PC-9 (cell line): ENCODE measurements at regions not wholly inside any gene's neighbourhood (a gene's known extent, or its start where the extent isn't known, plus 50 kb on each side); places are given as distances from the start of the nearest gene placed in this dataset.

Experiments used
- BruUV-seq: library from RNA; stranded (reverse); fragments of 400-500 nt; replicated peaks from 2 replicates; lab custom pipeline; 2021; lab: Mats Ljungman, UMichigan
- CTCF ChIA-PET: fragments of 300-600 bp; sonication (Branson Sonifier 250); formaldehyde crosslinking; loops from one replicate; lab custom pipeline; 2022; ENCODE audit warnings: antibody characterized with exemption; lab: Charles Lee
- POLR2A ChIA-PET: fragments of 300-600 bp; sonication (Branson Sonifier 250); formaldehyde crosslinking; loops from one replicate; lab custom pipeline; 2022; ENCODE audit warnings: antibody characterized with exemption; ENCODE audit not compliant: unreplicated experiment; lab: Charles Lee
- DNase-seq, 2 experiments: peaks; one replicate each; pipeline versions ENCODE4 v3.0.0 to v3.0.0-alpha.2; 2015 to 2022; ENCODE audit warnings: mixed read lengths in 1 of 2
- H2AFZ ChIP-seq: fragments of 200-600 bp; sonication (generic); 2 replicates; pipeline ENCODE4 v1.8.1; 2017; ENCODE audit warnings: antibody characterized with exemption
- H3F3A ChIP-seq: fragments of 200-600 bp; sonication (generic); 2 replicates; pipeline ENCODE4 v1.8.1; 2017; ENCODE audit warnings: antibody characterized with exemption, mild to moderate bottlenecking, low read depth; ENCODE audit not compliant: insufficient read depth
- H3K27ac ChIP-seq: fragments of 200-600 bp; sonication (generic); 2 replicates; pipeline ENCODE4 v1.6.1; 2016; ENCODE audit warnings: mixed run types
- H3K27me3 ChIP-seq: fragments of 200-600 bp; sonication (generic); 2 replicates; pipeline ENCODE4 v1.6.1; 2016; ENCODE audit warnings: low read depth, mixed run types; ENCODE audit not compliant: insufficient read depth
- H3K36me3 ChIP-seq: fragments of 200-600 bp; sonication (generic); 2 replicates; pipeline ENCODE4 v1.6.1; 2016; ENCODE audit warnings: low read depth, mixed run types
- H3K4me1 ChIP-seq: fragments of 200-600 bp; sonication (generic); replicated peaks from 2 replicates; pipeline ENCODE4 v1.6.1; 2016; ENCODE audit warnings: mixed run types; ENCODE audit not compliant: insufficient read depth
- H3K4me2 ChIP-seq: fragments of 200-600 bp; sonication (generic); 2 replicates; pipeline ENCODE4 v1.6.1; 2017; ENCODE audit warnings: mixed run types
- H3K4me3 ChIP-seq: fragments of 200-600 bp; sonication (generic); 2 replicates; pipeline ENCODE4 v1.6.1; 2016; ENCODE audit warnings: mixed run types
- H3K79me2 ChIP-seq: fragments of 200-600 bp; sonication (generic); 2 replicates; pipeline ENCODE4 v1.6.1; 2017; ENCODE audit warnings: low read depth, mixed run types
- H3K9me2 ChIP-seq: fragments of 200-600 bp; sonication (generic); 2 replicates; pipeline ENCODE4 v1.8.1; 2017; ENCODE audit warnings: mild to moderate bottlenecking; ENCODE audit not compliant: insufficient read depth
- H3K9me3 ChIP-seq: fragments of 200-600 bp; sonication (generic); 2 replicates; pipeline ENCODE4 v1.8.1; 2016; ENCODE audit warnings: low read depth; ENCODE audit not compliant: insufficient read depth
- H4K20me1 ChIP-seq: fragments of 200-600 bp; sonication (generic); 2 replicates; pipeline ENCODE4 v1.8.1; 2017; ENCODE audit not compliant: insufficient read depth
- EZH2 ChIP-seq: fragments of 200-600 bp; sonication (generic); IDR thresholded peaks from 2 replicates; pipeline ENCODE4 v1.8.0; 2017; ENCODE audit warnings: antibody characterized with exemption, low read depth
- intact Hi-C: fragments of 100-400 bp; cut with micrococcal nuclease; formaldehyde crosslinking; loops from one replicate; pipeline ENCODE4 v1.10.0; 2022; ENCODE audit not compliant: unreplicated experiment
- TF ChIP-seq, protein P1 (sequence below): fragments of 200-600 bp; sonication (generic); conservative IDR thresholded peaks from 2 replicates; pipeline ENCODE4 v1.6.1; 2017; ENCODE audit warnings: mixed run types, antibody characterized with exemption, mild to moderate bottlenecking, moderate library complexity

- Histone ChIP-seq H3K27ac (no peak overlapping the region), H3K36me3 (no peaks in the 10 kb centered on the region)
- no TSS peak for BruUV-seq
Observed at GRCh38 chr4:35237924-35238323, 1006.4 kb downstream of the ARAP2 start.

GRCh38 chr4:35238793-35239192, 1005.5 kb downstream of the ARAP2 start:
- intact Hi-C loops: no loop called here
- DNase-seq: no peak
- H3F3A ChIP-seq: no peaks in the 10 kb centered on the region

More at GRCh38 chr4:35237924-35238323, 1006.4 kb downstream of the ARAP2 start:
- no peaks in the 10 kb centered on the region for H3K27me3 ChIP-seq
- H3K9me3 ChIP-seq: no peaks in the 10 kb centered on the region
- DNase-seq: no peak
- no peaks in the 10 kb centered on the region for H3K79me2 ChIP-seq
- H2AFZ ChIP-seq: no peak overlapping the region
- H4K20me1 ChIP-seq: no peaks in the 10 kb centered on the region
- intact Hi-C loops: no loop called here
- POLR2A ChIA-PET: no interaction called here
- H3K4me1 ChIP-seq: no peaks in the 10 kb centered on the region
- no peak for TF ChIP-seq EZH2
- TF ChIP-seq, protein P1, sequence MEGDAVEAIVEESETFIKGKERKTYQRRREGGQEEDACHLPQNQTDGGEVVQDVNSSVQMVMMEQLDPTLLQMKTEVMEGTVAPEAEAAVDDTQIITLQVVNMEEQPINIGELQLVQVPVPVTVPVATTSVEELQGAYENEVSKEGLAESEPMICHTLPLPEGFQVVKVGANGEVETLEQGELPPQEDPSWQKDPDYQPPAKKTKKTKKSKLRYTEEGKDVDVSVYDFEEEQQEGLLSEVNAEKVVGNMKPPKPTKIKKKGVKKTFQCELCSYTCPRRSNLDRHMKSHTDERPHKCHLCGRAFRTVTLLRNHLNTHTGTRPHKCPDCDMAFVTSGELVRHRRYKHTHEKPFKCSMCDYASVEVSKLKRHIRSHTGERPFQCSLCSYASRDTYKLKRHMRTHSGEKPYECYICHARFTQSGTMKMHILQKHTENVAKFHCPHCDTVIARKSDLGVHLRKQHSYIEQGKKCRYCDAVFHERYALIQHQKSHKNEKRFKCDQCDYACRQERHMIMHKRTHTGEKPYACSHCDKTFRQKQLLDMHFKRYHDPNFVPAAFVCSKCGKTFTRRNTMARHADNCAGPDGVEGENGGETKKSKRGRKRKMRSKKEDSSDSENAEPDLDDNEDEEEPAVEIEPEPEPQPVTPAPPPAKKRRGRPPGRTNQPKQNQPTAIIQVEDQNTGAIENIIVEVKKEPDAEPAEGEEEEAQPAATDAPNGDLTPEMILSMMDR: no peak
- no peaks in the 10 kb centered on the region; the same call in 1 of the 2 replicates for H3K9me2 ChIP-seq
- CTCF ChIA-PET: no interaction called here
- no peak overlapping the region for H3K4me3 ChIP-seq
- no peak overlapping the region for H3K4me2 ChIP-seq
- no peaks in the 10 kb centered on the region for H3F3A ChIP-seq

DNA sequence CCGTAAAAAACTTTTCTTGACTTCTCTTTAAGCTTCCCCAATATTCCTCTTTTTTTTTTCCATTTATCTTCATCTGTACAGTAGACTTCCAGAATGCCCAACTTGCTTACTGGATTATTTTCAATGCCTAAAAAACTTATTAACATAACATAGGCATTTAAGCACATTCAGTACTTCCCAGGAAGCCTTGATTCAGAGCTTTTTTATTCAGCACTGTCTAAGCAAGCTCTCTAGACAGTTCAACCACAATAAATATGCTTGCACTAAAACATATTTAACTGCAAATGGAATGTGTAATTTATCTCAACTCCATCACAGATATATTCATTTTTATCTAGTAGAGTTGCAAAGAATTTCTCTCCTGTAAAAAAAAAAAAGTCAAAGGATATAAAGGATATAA, 997.8 kb downstream of the ARAP2 start:
- ChIA-PET CTCF (no interaction called here), POLR2A (no interaction called here)
- no peak overlapping the region for H3K4me3 ChIP-seq
- TF ChIP-seq, protein P1: no peak
- TF ChIP-seq EZH2: no peak
- no peaks in the 10 kb centered on the region for H3K4me1 ChIP-seq
- H3K9me3 ChIP-seq: no peaks in the 10 kb centered on the region
- H3K79me2 ChIP-seq: no peaks in the 10 kb centered on the region
- H2AFZ ChIP-seq: no peak overlapping the region
- BruUV-seq: no TSS peak
- H4K20me1 ChIP-seq: no peaks in the 10 kb centered on the region
- H3K9me2 ChIP-seq: no peaks in the 10 kb centered on the region
- no peak overlapping the region for H3K27ac ChIP-seq
- H3K36me3 ChIP-seq: no peaks in the 10 kb centered on the region
- H3F3A ChIP-seq: no peaks in the 10 kb centered on the region
- H3K4me2 ChIP-seq: no peak overlapping the region
- H3K27me3 ChIP-seq: no peaks in the 10 kb centered on the region
- intact Hi-C loops: no loop called here
- DNase-seq: no peak

More at GRCh38 chr4:35238793-35239192, 1005.5 kb downstream of the ARAP2 start:
- ChIA-PET POLR2A (no interaction called here), CTCF (no interaction called here)
- Histone ChIP-seq H3K4me2 (no peak overlapping the region), H3K4me1 (no peaks in the 10 kb centered on the region), H3K27ac (no peak overlapping the region), H2AFZ (no peak overlapping the region), H3K79me2 (no peaks in the 10 kb centered on the region), H3K27me3 (no peaks in the 10 kb centered on the region), H4K20me1 (no peaks in the 10 kb centered on the region), H3K9me3 (no peaks in the 10 kb centered on the region), H3K4me3 (no peak overlapping the region), H3K36me3 (no peaks in the 10 kb centered on the region), H3K9me2 (no peaks in the 10 kb centered on the region; the same call in 1 of the 2 replicates)
- no TSS peak for BruUV-seq
- no peak for TF ChIP-seq EZH2
- TF ChIP-seq, protein P1: no peak
